Vagina (tissue), 2 donors: ENCODE measurements at regions not wholly inside any gene's neighbourhood (a gene's known extent, or its start where the extent isn't known, plus 50 kb on each side); places are given as distances from the start of the nearest gene placed in this dataset.

Experiments
- DNase-seq, 2 donors: peaks; one replicate each; pipeline ENCODE4 v3.0.0-alpha.2; 2017; ENCODE audit errors: extremely low spot score in 2 of 2
- H3K27ac ChIP-seq: fragments of 200-600 bp; sonication (generic); one replicate; pipeline ENCODE4 v1.5.1; 2019
- H3K27me3 ChIP-seq: fragments of 200-600 bp; sonication (generic); one replicate; pipeline ENCODE4 v1.5.1; 2019
- H3K36me3 ChIP-seq, 2 donors: fragments of 200-600 bp; sonication (generic); one replicate each; pipeline ENCODE4 v1.5.1; 2017 to 2019
- H3K4me1 ChIP-seq: fragments of 200-600 bp; sonication (generic); one replicate; pipeline ENCODE4 v1.5.1; 2019
- H3K4me3 ChIP-seq, 2 donors: fragments of 200-600 bp; sonication (generic); 1 replicate in 1 of 2; 2 replicates in 1 of 2; pipeline ENCODE4 v1.5.1; 2016 to 2019
- H3K9me3 ChIP-seq: fragments of 200-600 bp; sonication (generic); one replicate; pipeline ENCODE4 v1.5.1; 2019
- POLR2A ChIP-seq, 2 donors: fragments of 450-650 bp; IDR thresholded peaks; one replicate each; pipeline ENCODE4 v1.6.1; 2017; ENCODE audit warnings: antibody characterized with exemption in 2 of 2, mild to moderate bottlenecking in 2 of 2, moderate library complexity in 2 of 2
- POLR2AphosphoS5 ChIP-seq, 2 donors: sonication (generic); formaldehyde crosslinking; IDR thresholded peaks; one replicate each; pipeline ENCODE4 v1.9.0; 2017; ENCODE audit warnings: antibody characterized with exemption in 2 of 2, mild to moderate bottlenecking in 2 of 2, low read depth in 1 of 2; ENCODE audit not compliant: insufficient read depth in 1 of 2
- intact Hi-C: fragments of 100-400 bp; cut with DNase I; formaldehyde crosslinking; loops from one replicate; pipeline ENCODE4 v1.15.1; 2023
- TF ChIP-seq, protein P1 (sequence below), 3 experiments: fragments of 450-650 bp in 2 of 3; fragments of 200-600 bp in 1 of 3; sonication (generic) in 1 of 3; IDR thresholded peaks; one replicate each; pipeline ENCODE4 v1.5.1; 2017 to 2019; ENCODE audit warnings: antibody characterized with exemption in 3 of 3, mild to moderate bottlenecking in 2 of 3, moderate library complexity in 2 of 3

DNA sequence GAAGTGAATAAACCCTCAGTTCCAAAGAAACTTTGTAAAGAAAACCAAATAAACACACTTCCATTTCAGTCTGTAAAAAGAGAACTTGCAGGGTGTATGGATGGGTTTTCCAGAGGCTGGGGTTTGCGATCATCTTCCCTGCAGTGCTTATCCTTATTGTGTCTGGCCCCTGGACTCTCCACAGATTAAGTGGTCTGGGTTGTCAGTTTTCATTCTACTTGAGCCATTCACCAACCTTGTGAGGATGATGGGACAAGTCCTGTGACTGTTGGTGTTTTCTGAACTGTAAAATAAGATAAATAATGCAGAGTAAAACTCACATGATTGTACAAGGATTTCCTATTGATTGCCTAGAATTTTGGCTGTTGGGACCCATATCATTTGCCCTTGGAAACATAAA, 166.1 kb upstream of the MOCS2 start:
- H3K27ac ChIP-seq, result no peak overlapping the region
- TF ChIP-seq, protein P1, sequence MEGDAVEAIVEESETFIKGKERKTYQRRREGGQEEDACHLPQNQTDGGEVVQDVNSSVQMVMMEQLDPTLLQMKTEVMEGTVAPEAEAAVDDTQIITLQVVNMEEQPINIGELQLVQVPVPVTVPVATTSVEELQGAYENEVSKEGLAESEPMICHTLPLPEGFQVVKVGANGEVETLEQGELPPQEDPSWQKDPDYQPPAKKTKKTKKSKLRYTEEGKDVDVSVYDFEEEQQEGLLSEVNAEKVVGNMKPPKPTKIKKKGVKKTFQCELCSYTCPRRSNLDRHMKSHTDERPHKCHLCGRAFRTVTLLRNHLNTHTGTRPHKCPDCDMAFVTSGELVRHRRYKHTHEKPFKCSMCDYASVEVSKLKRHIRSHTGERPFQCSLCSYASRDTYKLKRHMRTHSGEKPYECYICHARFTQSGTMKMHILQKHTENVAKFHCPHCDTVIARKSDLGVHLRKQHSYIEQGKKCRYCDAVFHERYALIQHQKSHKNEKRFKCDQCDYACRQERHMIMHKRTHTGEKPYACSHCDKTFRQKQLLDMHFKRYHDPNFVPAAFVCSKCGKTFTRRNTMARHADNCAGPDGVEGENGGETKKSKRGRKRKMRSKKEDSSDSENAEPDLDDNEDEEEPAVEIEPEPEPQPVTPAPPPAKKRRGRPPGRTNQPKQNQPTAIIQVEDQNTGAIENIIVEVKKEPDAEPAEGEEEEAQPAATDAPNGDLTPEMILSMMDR (IDR thresholded peaks at IDR 0.05), result no peak
- TF ChIP-seq POLR2A (IDR thresholded peaks at IDR 0.05) (no peak), POLR2AphosphoS5 (IDR thresholded peaks at IDR 0.05; ENCODE audit: insufficient read depth in 1 of 2, low read depth in 1 of 2) (no peak)
- H3K27me3 ChIP-seq, result no peaks in the 10 kb centered on the region
- H3K36me3 ChIP-seq, result no peaks in the 10 kb centered on the region
- DNase-seq, result no peak
- no peak overlapping the region for H3K4me3 ChIP-seq
- no peaks in the 10 kb centered on the region for H3K4me1 ChIP-seq
- no peaks in the 10 kb centered on the region for H3K9me3 ChIP-seq
- intact Hi-C loops, result no loop called here

DNA sequence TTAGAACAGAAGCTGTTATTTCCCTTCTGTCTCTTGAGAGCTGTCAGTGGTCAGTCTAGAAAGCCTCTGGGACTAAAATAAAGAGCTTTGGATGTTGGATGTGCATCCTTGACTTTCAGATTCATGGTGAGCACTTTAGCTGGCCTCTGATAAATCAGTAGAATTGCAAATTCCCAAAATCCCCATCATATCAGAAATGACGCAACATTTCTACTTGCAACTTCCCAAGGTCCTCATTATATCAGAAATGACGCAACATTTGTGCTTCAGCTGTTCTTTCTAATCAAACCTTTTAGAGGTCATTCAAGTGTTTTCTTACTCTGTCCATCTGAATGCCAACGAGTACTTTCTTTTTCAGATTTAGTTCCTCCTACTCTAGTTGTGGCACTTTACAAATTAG, 167.3 kb upstream of the MOCS2 start:
- Histone ChIP-seq H3K4me1 (no peaks in the 10 kb centered on the region), H3K36me3 (no peaks in the 10 kb centered on the region), H3K27ac (no peak overlapping the region), H3K9me3 (no peaks in the 10 kb centered on the region), H3K27me3 (no peaks in the 10 kb centered on the region), H3K4me3 (no peak overlapping the region)
- intact Hi-C loops, result no loop called here
- TF ChIP-seq, protein P1 (IDR thresholded peaks at IDR 0.05), result no peak
- TF ChIP-seq POLR2A (IDR thresholded peaks at IDR 0.05) (no peak), POLR2AphosphoS5 (IDR thresholded peaks at IDR 0.05; ENCODE audit: insufficient read depth in 1 of 2, low read depth in 1 of 2) (no peak)
- no peak for DNase-seq

DNA sequence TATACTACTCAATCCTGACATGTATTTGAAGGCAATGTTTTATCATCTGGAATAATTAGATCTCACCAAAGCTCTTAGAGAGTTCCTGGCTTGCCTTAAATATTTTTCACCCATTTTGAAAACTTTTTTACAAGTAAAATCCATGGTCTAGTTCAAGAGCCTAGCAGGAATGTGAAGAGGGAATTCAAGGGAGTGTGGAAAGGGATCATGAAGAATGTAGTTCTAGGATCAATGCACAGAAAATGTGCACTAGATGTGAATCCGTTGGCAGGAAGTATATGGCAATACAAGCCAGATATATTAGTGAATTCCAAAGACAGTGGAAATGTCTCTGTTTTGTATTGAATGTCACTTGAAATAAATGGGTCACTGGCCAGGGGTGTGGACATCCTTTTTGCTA, 167.9 kb upstream of the MOCS2 start:
- TF ChIP-seq, protein P1 (IDR thresholded peaks at IDR 0.05), result no peak
- TF ChIP-seq POLR2AphosphoS5 (IDR thresholded peaks at IDR 0.05; ENCODE audit: insufficient read depth in 1 of 2, low read depth in 1 of 2) (no peak), POLR2A (IDR thresholded peaks at IDR 0.05) (no peak)
- Histone ChIP-seq H3K36me3 (no peaks in the 10 kb centered on the region), H3K4me3 (no peak overlapping the region), H3K27ac (no peak overlapping the region), H3K9me3 (no peaks in the 10 kb centered on the region), H3K27me3 (no peaks in the 10 kb centered on the region), H3K4me1 (no peaks in the 10 kb centered on the region)
- DNase-seq, result no peak
- intact Hi-C loops, result no loop called here

DNA sequence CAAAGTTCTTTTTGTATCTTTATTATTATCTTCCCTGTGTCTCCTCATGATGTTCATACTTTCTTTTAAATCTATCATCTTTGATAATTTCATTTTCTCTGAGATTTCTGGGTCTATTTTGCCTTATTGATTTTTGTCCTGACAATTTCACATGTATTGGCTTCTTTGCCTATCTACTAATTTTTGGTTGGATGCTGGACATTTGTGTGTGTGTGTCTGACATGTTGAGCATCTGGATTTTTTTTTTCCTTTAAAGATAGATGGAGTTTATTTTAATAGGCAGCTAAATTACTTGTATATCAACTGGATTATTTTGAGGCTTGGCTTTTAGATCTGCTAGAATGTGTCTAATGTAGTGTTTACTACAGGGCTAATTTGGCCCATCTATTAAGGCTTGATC, 178.0 kb upstream of the MOCS2 start:
- intact Hi-C loops, result no loop called here
- TF ChIP-seq POLR2A (IDR thresholded peaks at IDR 0.05) (no peak), POLR2AphosphoS5 (IDR thresholded peaks at IDR 0.05; ENCODE audit: insufficient read depth in 1 of 2, low read depth in 1 of 2) (no peak)
- TF ChIP-seq, protein P1 (IDR thresholded peaks at IDR 0.05), result no peak
- Histone ChIP-seq H3K4me3 (no peak overlapping the region), H3K36me3 (no peaks in the 10 kb centered on the region), H3K27me3 (no peaks in the 10 kb centered on the region), H3K4me1 (no peaks in the 10 kb centered on the region), H3K27ac (no peak overlapping the region), H3K9me3 (no peaks in the 10 kb centered on the region)
- DNase-seq, result no peak

DNA sequence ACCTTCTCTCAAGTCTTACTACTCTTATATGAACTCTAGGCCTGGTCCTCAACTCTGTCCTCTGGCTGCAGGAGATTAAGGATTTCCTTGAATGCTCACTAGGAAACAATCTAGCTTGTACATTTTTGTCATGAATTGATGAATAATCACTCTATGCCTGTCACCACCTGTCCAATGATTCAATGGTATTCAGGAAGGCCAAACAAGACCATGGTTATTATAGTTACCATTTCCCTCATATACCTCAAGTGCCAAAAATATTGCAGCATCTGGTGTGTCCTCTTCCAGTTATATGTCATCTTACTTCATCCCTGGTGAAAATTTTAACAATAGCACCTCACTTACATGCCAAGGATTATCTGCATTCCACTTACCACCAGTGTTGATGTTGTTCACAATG, 179.0 kb upstream of the MOCS2 start:
- H3K4me3 ChIP-seq, result no peak overlapping the region
- no peaks in the 10 kb centered on the region for H3K9me3 ChIP-seq
- TF ChIP-seq, protein P1 (IDR thresholded peaks at IDR 0.05), result no peak
- TF ChIP-seq POLR2A (IDR thresholded peaks at IDR 0.05) (no peak), POLR2AphosphoS5 (IDR thresholded peaks at IDR 0.05; ENCODE audit: insufficient read depth in 1 of 2, low read depth in 1 of 2) (no peak)
- no peaks in the 10 kb centered on the region for H3K4me1 ChIP-seq
- no peaks in the 10 kb centered on the region for H3K36me3 ChIP-seq
- intact Hi-C loops, result no loop called here
- H3K27me3 ChIP-seq, result no peaks in the 10 kb centered on the region
- no peak for DNase-seq
- no peak overlapping the region for H3K27ac ChIP-seq
